GM21786 (cell line): ENCODE measurements at regions not wholly inside any gene's neighbourhood (a gene's known extent, or its start where the extent isn't known, plus 50 kb on each side); places are given as distances from the start of the nearest gene placed in this dataset.

Experiments
- ATAC-seq: cut with Tn5 transposase; IDR thresholded peaks from one replicate; pipeline ENCODE4 v1.9.1; 2021; ENCODE audit not compliant: unreplicated experiment

DNA sequence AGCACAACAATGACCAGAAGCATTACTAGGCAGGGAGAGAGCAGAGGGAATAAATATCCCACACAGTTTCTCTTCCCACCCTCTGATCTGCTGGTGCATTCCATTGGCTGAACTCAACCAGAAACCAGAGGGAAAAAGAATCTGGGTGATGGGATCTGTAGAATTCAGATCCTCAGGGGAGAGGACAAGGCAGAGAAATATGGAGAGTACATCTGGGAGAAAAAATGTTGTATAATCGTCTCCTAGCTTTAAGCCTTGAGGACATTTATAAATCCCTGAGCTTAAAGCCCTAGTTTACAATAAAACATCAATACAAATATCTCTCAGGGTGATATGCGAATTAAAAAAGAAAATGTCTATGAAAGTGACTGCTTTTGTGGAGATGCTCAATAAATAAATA lies 368.1 kb upstream of the MAD2L1 start:
- no peak for ATAC-seq

DNA sequence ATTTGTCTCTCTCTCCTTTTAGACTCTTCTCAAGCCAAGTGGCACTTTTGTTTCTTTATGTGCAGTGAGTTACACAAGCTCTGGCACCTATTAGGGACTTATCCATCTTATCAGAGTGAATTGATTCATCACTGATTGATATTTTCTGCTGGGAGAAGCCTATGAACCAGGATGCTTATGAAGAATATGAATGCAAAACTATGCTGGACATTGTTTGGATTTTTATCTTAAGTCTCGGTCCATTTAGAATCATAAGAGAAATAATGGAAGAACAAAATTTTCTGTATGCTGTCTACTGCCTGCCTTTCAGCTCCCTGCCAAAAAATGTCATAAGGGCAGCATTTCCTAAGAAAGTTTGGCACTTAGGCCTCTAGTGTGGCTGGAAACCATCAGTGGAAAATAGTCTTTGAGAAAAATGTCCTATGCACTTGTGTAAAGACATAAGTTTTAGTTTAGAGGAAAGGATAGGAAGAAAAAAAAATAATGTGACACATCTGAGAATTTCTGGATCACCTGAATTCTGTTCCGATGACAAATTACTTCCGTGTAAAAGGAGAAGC lies 365.7 kb upstream of the MAD2L1 start:
- no peak for ATAC-seq

DNA sequence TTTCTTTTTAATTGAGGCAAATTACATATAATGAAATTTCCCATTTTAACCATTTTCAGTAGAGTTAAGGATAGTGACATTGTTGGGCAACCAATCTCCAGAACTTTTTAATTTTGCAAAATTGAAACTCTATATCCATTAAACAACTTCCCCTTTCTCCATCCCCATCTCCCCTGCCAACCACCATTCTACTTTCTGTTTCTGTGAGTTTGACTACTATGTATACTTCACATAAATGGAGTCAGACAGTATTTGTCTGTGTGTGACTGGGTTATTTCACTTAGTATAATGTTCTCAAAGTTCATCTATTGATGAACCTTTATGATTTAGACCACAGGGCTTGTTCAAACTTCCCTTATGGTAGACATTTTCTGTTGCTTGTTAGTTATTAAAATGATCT lies 364.5 kb upstream of the MAD2L1 start:
- ATAC-seq: no peak

DNA sequence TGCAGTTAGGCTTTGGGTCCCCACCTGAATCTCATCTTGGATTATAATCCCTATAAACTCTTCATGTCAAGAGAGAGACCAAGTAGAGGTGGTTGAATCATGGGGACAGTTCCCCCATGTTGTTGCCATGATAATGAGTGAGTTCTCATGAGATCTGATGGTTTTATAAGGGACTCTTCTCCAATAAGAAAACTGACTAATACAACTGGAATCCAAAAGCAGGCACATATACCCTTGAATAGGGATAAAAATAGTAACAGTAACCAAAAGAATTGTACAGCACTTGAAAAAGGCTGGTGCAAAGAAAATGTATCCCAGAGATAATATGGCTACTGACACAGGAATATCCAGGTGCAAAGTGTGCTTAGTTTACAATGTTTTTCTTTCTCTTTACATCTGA lies 351.5 kb upstream of the MAD2L1 start:
- no peak for ATAC-seq

DNA sequence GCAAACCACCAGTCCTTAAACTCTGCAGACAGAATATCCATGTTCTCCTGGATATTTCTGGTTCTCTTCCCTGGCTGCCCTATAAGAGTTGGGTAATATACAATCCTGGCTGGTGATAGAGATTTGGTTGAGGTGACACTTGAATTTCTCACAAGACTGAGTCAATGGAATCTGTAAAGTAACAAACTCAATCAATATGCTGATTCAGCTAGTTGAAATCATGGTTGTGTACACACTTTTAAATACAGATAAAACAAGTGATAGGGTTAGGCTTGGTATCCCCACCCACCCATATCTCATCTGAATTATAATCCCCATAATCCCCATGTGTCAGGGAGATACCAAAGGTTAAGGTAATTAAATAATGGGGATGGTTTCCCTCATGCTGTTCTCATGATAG lies 349.2 kb upstream of the MAD2L1 start:
- no peak for ATAC-seq

DNA sequence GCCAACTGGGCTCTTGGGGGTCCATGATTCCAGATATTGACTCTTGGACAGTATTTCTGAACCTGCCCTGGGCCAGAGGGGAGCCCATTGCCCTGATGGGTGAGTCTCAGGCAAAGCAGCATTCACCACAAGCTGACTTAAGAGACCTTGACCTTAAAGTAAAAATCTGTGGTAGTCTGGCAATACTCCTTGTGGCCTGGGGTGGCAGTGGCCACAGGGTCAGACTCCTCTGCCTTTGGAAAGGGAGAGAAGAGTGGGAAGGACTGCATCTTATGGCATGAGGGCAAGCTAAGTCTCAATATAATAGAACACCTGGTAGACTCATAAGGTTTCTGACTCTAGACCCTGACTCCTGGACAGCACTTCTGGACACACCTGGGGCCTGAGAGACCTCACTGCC lies 340.3 kb upstream of the MAD2L1 start:
- no peak for ATAC-seq

DNA sequence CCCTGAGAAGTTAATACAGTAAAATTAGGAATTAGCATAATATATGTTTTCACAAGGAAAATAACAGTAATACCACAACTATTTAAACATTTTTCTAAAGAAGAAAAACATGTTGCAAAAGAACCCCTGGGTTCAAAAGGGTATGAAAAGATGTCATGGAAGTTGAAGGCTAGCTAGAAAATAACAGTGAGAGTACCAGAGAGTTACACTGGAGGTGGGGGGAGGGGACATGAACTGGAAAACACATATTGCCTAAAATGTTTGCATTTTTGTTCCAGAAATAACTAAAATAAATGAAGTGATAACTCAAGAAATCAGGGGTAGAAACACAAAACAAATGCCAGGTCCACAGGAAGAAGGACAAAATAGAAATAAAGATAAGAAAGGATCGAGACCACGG lies 336.6 kb upstream of the MAD2L1 start:
- ATAC-seq: no peak

DNA sequence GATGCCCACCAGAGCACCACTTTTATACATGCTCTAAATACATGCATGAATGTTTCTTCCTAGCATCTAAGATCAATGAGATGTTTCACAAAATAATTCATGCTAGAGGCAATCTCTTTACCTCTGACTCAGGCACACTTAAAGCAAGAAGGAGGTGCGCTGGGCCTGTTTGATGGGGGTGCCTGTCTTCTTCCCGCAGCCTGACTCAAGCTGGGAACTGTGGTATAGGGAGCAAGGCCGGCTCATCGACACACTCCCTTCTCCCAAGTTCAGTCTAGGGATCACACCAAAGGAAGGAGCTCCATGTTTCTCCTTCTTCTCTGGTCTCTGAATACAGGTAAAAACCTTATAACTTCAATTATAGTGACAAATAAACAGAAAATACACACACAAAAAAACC lies 333.8 kb upstream of the MAD2L1 start:
- no peak for ATAC-seq

DNA sequence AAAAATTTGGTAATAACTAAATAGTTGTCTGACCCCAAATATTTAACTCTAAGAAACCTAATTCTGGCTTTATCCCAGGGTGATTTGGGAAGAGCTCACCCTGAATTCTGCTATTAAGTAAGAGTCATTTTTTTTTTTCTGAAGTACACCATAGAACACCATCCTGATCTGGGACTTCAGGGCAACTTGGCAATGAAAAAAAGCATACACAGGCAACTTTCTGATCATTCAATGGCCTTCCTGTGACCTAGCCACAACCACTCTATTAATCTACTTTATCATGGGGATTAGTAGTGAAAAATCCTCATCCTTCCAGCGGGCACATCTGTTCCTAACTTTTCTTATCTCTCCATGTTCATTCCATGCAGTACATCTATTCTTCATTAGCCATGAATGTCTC lies 333.2 kb upstream of the MAD2L1 start:
- ATAC-seq: no peak

DNA sequence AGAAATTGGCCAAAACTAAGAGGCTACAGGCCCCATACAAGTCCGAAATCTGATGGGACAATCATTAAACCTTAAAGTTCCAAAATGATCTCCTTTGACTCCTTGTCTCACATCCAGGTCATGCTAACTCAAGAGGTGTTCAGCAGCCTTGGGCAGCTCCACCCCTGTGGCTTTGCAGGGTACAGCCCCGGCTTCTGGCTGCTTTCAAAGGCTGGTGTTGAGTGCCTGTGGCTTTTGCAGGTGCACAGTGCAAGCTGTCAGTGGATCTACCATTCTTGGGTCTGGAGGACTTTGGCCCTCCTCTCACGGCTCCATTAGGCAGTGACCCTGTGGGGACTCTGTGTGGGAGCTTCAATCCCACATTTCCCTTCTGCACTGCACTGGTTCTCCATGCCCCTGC lies 329.1 kb upstream of the MAD2L1 start:
- ATAC-seq: no peak

DNA sequence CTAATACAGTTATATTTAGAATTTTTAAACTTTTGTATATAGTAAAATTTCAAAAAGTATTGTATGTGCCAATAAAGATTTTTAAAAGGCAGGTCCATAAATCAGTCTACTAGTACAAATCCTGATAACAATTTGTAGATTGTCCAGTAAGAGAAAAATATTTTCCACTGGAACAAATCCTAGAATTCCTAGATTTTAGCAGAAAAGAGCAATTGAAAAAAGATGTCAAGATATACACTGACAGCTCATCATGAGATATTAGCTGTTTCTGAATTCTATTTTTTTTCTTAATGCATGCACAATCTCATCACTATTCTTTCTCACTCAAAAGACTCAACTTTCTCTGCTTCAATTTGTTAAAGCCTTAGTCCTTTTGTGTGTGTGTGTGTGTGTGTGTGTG lies 289.2 kb upstream of the MAD2L1 start:
- ATAC-seq: no peak

DNA sequence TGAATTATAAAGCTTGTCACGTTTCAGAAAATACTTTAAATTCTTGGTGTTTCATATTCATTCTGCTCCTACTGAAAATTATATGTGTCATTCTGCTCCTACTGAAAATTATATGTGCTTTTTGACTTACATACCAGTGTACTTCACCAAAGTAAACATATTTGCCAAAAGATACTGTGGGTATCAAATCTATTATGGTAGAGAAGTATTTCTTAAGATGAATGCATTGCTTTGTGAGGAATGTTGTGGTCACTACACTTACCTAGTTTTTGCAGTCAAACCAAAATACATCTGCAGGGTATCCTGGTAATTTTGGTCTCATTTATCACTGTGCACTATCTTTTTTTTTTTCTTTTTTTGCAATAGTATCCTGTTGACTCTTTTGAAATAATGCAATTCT lies 287.7 kb upstream of the MAD2L1 start:
- ATAC-seq: no peak

DNA sequence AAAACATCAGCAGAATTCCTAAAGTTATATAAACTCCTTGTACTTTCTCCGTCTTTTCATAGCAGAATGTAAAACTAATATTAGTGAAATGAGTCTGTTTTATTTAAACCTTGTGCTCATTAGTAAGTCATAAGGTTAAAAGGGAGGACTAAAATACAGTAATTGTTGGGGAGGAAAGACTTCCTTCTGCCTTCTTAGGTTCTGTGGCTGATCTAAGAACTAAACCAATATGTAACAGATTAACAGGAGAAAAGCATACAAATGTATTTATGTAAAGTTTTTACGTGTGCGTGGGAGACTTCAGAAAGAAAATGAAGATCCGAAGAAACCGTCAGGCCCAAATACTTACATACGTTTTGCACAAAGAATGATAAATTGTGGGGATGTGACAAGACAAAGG lies 286.6 kb upstream of the MAD2L1 start:
- ATAC-seq: no peak

DNA sequence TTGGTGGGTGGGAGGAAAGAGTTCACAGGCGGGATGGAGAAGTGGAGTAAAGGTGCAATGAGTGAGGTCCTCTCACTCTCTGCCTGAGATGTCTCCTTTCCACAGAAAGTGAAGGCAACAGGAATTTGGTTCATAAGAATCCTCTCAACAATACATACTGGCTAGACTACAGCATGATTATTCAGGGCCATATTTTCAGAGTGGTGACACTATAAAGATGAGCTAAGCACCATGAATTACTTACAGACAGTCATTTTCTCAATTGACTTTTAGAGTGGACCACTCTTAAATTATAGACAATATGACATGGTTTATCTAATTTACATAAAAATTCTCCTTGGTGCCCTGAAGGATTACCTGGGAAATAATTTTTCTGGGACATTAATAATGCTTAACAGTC lies 286.1 kb upstream of the MAD2L1 start:
- no peak for ATAC-seq

DNA sequence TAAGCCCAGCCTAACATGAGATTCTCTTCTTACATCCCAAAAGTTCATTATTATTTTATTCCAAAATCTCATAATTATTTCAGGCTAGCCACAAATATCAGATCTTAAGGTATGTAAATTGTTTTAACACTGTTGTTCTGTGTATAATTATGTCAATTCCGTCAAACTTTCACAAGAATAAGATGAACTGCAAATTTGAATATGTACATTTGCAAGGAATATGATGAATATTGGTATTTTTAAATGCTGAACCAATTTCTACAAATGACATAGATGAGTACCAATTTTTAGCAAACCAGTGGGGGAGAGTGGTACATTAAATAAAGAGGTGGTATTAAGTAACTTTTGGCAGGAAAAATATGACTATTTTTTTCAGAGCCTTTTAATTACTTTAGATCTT lies 282.3 kb upstream of the MAD2L1 start:
- no peak for ATAC-seq

DNA sequence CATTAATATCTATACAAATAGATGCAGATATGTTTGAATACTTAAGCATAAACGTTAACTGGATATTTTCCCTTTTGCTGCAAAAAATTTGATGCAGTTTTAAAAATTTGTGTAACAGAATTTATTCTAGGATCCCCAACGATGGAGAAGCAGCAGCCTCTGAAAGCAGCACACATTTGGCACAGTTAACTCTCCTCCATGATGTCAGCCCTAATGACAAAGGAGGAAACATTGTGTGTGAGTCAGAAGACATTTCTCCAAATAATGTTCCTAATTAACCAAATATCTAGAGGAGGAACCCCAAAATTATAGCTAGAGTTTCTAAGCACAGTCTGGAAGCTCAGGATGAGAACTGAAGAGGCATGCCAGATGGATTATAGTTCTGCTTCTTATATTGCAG lies 281.9 kb upstream of the MAD2L1 start:
- ATAC-seq: no peak

DNA sequence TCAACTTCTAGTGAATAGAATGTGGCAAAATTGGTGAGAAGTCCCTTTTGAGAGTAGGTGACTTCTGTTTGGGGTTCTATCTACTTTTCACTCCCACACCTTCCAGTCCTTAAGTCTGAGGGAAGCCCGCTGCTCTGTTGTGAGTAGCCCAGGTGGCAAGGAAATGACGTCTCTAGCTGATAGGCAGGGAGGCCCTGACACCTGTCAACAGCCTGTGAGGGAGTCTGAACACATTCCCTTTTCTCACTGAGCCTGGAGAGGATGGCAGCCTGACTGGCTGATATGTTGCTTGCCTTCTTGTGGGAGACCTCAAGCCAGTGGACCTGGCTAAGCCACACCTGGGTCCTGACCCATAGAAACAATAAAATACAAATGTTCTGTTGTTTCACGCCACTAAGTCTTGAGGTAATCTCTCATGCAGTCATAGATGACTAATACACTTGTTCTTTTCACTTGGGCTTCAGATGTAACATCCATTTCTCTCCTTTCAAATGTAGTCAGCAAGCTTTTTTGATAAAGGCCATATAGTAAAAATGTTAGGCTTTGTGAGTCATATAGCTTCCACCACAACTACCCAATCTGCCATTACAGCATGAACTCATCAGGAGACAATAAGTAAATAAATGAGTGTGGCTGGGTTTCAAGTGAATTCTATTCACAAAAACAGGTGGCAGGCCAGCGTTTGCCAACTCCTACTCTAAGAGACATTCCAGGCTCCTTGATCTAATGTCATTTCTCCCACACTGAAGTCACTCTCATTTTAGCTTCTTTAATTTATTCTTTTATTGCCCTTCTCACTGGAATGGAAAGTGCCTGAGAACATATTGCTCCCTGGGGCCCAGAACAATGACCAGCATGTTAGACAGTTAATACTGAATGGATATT lies 265.1 kb upstream of the MAD2L1 start:
- no peak for ATAC-seq

DNA sequence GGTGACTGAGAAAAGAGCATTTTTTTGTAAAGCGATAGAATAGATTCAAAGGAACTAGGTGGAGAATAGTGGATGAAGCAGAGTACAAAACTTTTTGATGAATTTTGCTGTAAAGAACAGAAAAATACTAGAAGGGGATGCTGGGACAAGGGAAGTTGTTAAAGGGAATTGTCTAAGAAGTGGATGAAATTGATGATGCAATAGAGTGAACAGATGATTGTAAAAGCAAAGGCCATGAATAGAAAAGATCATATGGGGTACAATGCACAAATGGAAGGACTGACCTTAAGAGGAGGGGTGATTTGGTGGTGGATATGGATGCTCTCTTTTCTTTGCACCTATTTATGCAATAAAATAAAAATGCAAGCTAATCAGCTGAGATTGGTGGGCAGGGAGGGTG lies 262.7 kb upstream of the MAD2L1 start:
- ATAC-seq: no peak

DNA sequence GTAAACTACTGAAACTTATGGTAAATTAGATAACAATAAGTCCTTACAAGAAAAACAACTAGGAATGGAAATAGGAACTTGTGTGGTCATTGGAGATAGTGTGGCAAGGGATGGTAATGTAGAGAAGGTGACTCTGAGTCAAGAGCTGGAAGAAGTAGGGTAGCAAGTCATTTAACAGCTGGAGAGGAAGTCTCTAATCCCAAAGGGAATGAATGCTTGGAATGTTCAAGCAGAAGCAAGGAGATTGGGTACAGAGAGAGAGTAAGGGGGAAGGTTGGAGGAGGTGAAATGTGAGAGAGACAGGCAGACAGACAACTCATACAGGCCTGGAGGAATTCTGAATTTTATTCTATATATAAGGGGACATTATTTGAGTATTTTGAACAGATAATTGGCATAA lies 260.6 kb upstream of the MAD2L1 start:
- no peak for ATAC-seq

DNA sequence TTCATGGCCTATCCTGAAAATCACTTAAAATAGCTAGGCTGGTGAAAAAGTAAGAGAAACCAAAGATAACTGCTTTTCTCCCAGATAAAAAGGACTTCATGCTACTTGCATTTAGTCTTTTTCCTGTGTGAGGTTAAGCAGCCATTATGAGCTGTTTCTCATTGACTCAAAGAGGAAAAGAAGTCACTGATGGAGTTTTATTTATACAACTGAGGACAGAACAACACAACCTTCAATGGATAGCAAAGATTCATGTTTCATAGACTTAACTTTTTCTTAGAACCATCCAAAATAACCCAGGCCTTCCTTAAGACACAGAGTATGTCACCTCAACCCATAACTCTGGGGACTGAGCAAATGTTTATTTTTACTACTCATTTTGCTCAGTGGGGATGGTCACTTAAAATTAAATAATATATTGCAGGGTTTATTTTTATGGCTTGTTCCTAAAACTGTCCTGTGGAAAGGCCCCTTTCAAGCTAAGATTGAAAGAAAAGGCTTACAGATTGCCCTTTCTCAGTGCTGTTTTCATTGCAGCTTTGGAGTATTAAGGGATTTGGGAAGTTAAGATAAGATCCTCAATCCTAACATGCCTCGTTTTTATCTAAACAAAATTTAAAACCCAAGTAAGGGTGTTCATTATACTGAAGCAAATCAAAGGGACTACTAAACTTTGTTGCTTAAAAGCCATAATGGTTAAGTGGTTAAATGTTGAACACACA lies 252.6 kb upstream of the MAD2L1 start:
- no peak for ATAC-seq

DNA sequence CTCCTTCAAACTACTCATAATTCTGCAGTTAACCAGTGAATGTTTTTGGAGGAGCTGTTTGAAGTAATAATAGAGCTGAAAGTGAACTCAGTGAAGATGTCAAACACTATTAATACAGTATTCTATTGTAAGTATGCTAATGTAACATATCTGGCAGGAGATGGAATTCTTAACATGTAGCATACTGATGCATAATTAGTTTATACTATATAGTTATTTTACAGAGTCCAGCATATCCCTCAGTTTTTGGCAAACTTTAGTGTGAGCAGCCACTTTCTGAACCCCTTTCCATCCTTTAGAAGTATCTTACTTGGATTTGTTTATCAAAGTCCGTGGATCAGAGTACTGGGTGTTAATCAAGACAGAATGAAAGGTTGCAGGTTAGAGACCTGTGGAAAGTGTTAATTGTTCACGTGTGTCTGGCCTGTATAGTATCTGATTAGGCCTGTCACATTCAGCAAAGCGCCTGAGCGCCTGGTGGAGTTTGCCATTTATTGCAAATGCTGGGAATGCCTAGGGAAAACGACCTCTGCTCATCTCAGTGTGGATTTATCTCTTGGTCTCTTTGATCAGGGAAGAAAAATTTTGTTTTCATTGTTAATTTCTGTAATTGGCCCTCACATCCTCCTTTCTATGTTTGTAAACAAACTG lies 251.7 kb upstream of the MAD2L1 start:
- no peak for ATAC-seq

DNA sequence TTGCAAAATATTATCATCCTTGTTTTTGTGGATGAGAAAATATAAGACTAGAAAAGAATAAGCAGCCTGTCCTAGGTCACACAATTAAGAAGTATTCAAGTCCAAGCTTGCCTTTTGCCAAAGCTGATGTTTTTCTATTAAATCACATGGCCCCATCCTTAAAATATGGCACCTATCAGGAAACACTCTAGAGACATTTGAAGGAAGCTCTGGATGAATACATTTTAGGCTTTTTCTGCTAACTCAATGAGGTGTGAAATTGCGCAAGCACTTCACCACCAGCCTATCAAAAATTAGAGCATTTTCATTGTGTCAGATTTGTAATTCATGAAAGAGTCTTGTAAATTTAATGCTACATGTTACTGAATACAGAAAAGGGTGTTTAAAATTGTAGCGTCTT lies 251.1 kb upstream of the MAD2L1 start:
- ATAC-seq: no peak
